Lung (tissue), 11 donors: ENCODE measurements at regions not wholly inside any gene's neighbourhood (a gene's known extent, or its start where the extent isn't known, plus 50 kb on each side); places are given as distances from the start of the nearest gene placed in this dataset.

Source experiments
- ATAC-seq: fragments of 200-7000 bp; cut with Tn5 transposase; one replicate; pipeline ENCODE4 v1.9.1; 2020; ENCODE audit warnings: moderate number of reproducible peaks; ENCODE audit not compliant: insufficient read depth, low FRiP score
- DNase-seq, 3 donors: peaks; one replicate each; pipeline ENCODE4 v3.0.0-alpha.2; 2013 to 2017
- H3K27ac ChIP-seq, 2 donors: one replicate each; pipeline ENCODE4 v1.5.1; 2013; ENCODE audit warnings: mild to moderate bottlenecking in 2 of 2, moderate library complexity in 2 of 2, control low read depth in 1 of 2, inconsistent platforms in 1 of 2, low read depth in 1 of 2, low read length in 1 of 2
- H3K27me3 ChIP-seq, 3 donors: one replicate each; pipeline ENCODE4 v1.5.1; 2013; ENCODE audit warnings: low read length in 2 of 3; ENCODE audit not compliant: control insufficient read depth in 3 of 3, insufficient read depth in 3 of 3
- H3K36me3 ChIP-seq, 4 donors: one replicate each; pipeline ENCODE4 v1.5.1; 2013; ENCODE audit warnings: low read length in 4 of 4, mild to moderate bottlenecking in 1 of 4, moderate library complexity in 1 of 4; ENCODE audit not compliant: control insufficient read depth in 4 of 4, insufficient read depth in 4 of 4
- H3K4me1 ChIP-seq, 5 donors: one replicate each; pipeline ENCODE4 v1.5.1; 2013; ENCODE audit warnings: low read length in 5 of 5, mild to moderate bottlenecking in 2 of 5, moderate library complexity in 1 of 5; ENCODE audit not compliant: control insufficient read depth in 5 of 5, insufficient read depth in 5 of 5
- H3K4me3 ChIP-seq: one replicate; pipeline ENCODE4 v1.5.1; 2013; ENCODE audit warnings: mild to moderate bottlenecking, control low read depth, moderate library complexity
- H3K9ac ChIP-seq, 2 donors: one replicate each; pipeline ENCODE4 v1.5.1; 2013; ENCODE audit warnings: low read length in 2 of 2, control low read depth in 1 of 2; ENCODE audit not compliant: insufficient read depth in 1 of 2
- H3K9me3 ChIP-seq, 4 donors: one replicate each; pipeline ENCODE4 v1.5.1; 2013; ENCODE audit warnings: low read length in 3 of 4, mild to moderate bottlenecking in 1 of 4, moderate library complexity in 1 of 4; ENCODE audit not compliant: control insufficient read depth in 4 of 4, insufficient read depth in 3 of 4
- CTCF ChIP-seq: IDR thresholded peaks from 2 replicates; pipeline ENCODE4 v1.5.1; 2012; ENCODE audit warnings: mild to moderate bottlenecking; ENCODE audit errors: control extremely low read depth, extremely low read depth
- WGBS, 2 donors: extraction: QIAGEN DNeasy Blood & Tissue Kit; methylation state at CpG; one replicate each; pipeline ENCODE4 v1.1.7; 2013; 5-methylcytosine and 5-hydroxymethylcytosine counted together
- donor health status: control.
- donor health status: control.
- donor health status: Bipolar disorder and iron deficiency.
- donor health status: healthy.
- donor health status: DM: yes; HTN: yes; CAD: no.

DNA sequence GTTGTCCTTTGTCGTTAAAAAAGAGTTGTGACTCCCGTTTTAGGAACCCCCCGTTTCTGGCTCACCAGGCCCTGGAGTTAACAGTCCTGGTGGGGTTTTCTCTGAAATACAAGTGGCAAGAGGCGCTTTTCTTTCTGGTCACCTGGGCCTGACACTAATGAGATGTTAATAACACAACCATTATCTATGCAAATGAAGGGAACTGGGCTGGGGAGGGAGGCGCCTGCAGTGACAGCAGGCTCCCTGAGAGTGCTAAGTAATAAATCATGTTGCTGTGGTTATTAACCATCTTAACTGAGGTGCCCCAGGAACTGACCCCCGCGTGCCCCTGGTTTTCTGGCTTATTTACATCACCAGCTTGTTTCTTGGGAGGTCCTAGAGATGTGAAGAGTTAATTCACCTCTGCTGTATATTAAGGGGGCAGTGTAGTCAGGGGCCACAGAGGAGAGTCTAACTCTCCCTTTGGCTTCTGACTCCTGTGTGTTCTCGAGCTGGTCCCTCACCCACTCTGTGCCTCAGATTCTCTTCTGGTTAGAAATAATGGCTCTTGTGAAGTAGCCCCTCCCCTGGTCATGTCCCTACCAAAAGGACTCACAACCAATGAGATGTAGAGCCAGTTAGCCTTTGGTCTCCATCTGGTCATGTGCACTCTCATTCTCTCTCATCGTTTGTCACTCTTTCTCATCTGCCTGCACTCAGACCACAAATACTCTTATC, 276.6 kb upstream of the CADM1 start:
- no peak overlapping the region for H3K4me3 ChIP-seq
- WGBS, 2 donors = 56 to 73% methylated on average over 9 of the region's 9 CpGs
- H3K9ac ChIP-seq = no peak overlapping the region
- no peak for DNase-seq
- H3K9me3 ChIP-seq = peaks cover 0 to 3% (median 0%) of the 10 kb centered on the region in 4 donors
- no peaks in the 10 kb centered on the region for H3K36me3 ChIP-seq
- no peak for TF ChIP-seq CTCF
- no peak overlapping the region for H3K27ac ChIP-seq
- H3K27me3 ChIP-seq = no peaks in the 10 kb centered on the region
- no peak for ATAC-seq
- peaks cover 0 to 7% (median 4%) of the 10 kb centered on the region in 5 donors for H3K4me1 ChIP-seq

- no peak for ATAC-seq
- TF ChIP-seq CTCF = no peak
These were observed 274.9 kb upstream of the CADM1 start for GRCh38 chr11:115778928-115779650.

DNA sequence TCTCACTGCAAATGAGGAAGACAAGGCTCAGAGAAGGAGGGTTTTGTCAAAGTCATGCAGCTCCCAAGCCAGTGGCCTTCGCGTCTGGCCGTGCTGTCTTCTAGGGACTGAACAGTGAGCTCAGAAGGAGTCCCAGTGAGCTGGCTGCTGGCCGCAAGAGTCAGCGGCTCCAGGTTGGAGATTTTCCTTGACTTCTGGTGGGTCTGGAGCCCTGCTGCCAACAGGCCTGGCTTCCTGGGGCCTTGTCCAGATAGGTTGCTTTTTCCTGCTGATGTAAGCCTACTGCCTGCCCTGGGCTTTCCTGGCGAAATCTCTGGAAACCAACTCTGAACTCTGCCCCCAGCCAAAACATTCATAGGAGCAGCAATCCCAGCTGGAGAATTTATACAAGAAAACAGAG, 272.7 kb upstream of the CADM1 start:
- Histone ChIP-seq H3K9me3 (no peaks in the 10 kb centered on the region), H3K36me3 (no peaks in the 10 kb centered on the region), H3K4me3 (no peak overlapping the region), H3K27ac (no peak overlapping the region), H3K9ac (no peak overlapping the region), H3K4me1 (peaks cover 0 to 6% (median 0%) of the 10 kb centered on the region in 5 donors), H3K27me3 (no peaks in the 10 kb centered on the region)
- no peak for TF ChIP-seq CTCF
- ATAC-seq = no peak
- WGBS, 2 donors = 87 to 90% methylated on average over 6 of the region's 6 CpGs
- no peak for DNase-seq

More at GRCh38 chr11:115778928-115779650, 274.9 kb upstream of the CADM1 start:
- 68 to 85% methylated on average over 2 of the region's 2 CpGs for WGBS, 2 donors
- Histone ChIP-seq H3K36me3 (no peaks in the 10 kb centered on the region), H3K27ac (no peak overlapping the region), H3K27me3 (no peaks in the 10 kb centered on the region), H3K9ac (no peak overlapping the region), H3K4me1 (peaks cover 0 to 6% (median 0%) of the 10 kb centered on the region in 5 donors), H3K4me3 (no peak overlapping the region), H3K9me3 (peaks cover 0 to 3% (median 0%) of the 10 kb centered on the region in 4 donors)
- no peak for DNase-seq
